WTC11 (cell line): ENCODE measurements at regions not wholly inside any gene's neighbourhood (a gene's known extent, or its start where the extent isn't known, plus 50 kb on each side); places are given as distances from the start of the nearest gene placed in this dataset.

Experiments used
- ATAC-seq: fragments of 200-7000 bp; cut with Tn5 transposase; 2 replicates; pipeline ENCODE4 v1.10.0; 2021; ENCODE audit warnings: mild to moderate bottlenecking, moderate library complexity
- CTCF ChIA-PET: fragments of 300-600 bp; sonication (Branson Sonifier 250); formaldehyde crosslinking; loops from one replicate; lab custom pipeline; 2021; ENCODE audit warnings: antibody characterized with exemption; lab: Charles Lee
- POLR2A ChIA-PET: fragments of 350-600 bp; sonication (Branson Sonifier 250); formaldehyde crosslinking; loops from one replicate; lab custom pipeline; 2021; ENCODE audit warnings: antibody characterized with exemption; lab: Charles Lee
- DNase-seq: peaks from one replicate; pipeline ENCODE4 v3.0.0; 2021; ENCODE audit warnings: low spot score
- H3K27ac Mint-ChIP-seq: 2 replicates; pipeline ENCODE4 v1.8.0; 2021; ENCODE audit warnings: mixed read lengths
- H3K27me3 Mint-ChIP-seq: 2 replicates; pipeline ENCODE4 v1.8.0; 2021; ENCODE audit warnings: low read depth, mild to moderate bottlenecking, moderate library complexity, mixed read lengths
- H3K36me3 Mint-ChIP-seq: 2 replicates; pipeline ENCODE4 v1.8.0; 2021; ENCODE audit warnings: mixed read lengths
- H3K4me1 Mint-ChIP-seq: 2 replicates; pipeline ENCODE4 v1.8.0; 2022; ENCODE audit warnings: mixed read lengths
- H3K4me3 Mint-ChIP-seq: 2 replicates; pipeline ENCODE4 v1.8.0; 2021; ENCODE audit warnings: mild to moderate bottlenecking, moderate library complexity, mixed read lengths
- H3K9me3 Mint-ChIP-seq: 2 replicates; pipeline ENCODE4 v1.8.0; 2021; ENCODE audit warnings: mixed read lengths
- ATF1 ChIP-seq: sonication (generic); formaldehyde crosslinking; IDR thresholded peaks from 2 replicates; pipeline ENCODE4 v1.8.1; 2023; ENCODE audit warnings: mild to moderate bottlenecking, moderate library complexity, missing genetic modification reagents
- E2F5 ChIP-seq: sonication (generic); formaldehyde crosslinking; IDR thresholded peaks from 2 replicates; pipeline ENCODE4 v1.8.1; 2022; ENCODE audit warnings: mild to moderate bottlenecking, moderate library complexity, missing genetic modification reagents
- ERG ChIP-seq: fragments of 250-450 bp; sonication (Bioruptor Pico); IDR thresholded peaks from 2 replicates; pipeline ENCODE4 v1.8.0; 2021; ENCODE audit warnings: mild to moderate bottlenecking
- ETV6 ChIP-seq: sonication (generic); formaldehyde crosslinking; IDR thresholded peaks from 2 replicates; pipeline ENCODE4 v1.8.1; 2022; ENCODE audit warnings: mild to moderate bottlenecking, missing genetic modification reagents
- PRRX2 ChIP-seq: fragments of 250-450 bp; sonication (Bioruptor Pico); IDR thresholded peaks from 2 replicates; pipeline ENCODE4 v1.8.0; 2021; ENCODE audit warnings: mild to moderate bottlenecking
- RELA ChIP-seq: sonication (generic); formaldehyde crosslinking; IDR thresholded peaks from 2 replicates; pipeline ENCODE4 v1.8.1; 2022; ENCODE audit warnings: missing genetic modification reagents, mild to moderate bottlenecking, borderline replicate concordance
- ZNF396 ChIP-seq: fragments of 250-450 bp; sonication (Bioruptor Pico); IDR thresholded peaks from 2 replicates; pipeline ENCODE4 v1.8.0; 2021; ENCODE audit warnings: mild to moderate bottlenecking, moderate library complexity, borderline replicate concordance
- ZNF671 ChIP-seq: fragments of 250-450 bp; sonication (Bioruptor Pico); IDR thresholded peaks from 2 replicates; pipeline ENCODE4 v1.8.0; 2021; ENCODE audit warnings: mild to moderate bottlenecking
- TF ChIP-seq, protein P1 (sequence below): fragments of 250-450 bp; sonication (Bioruptor Pico); conservative IDR thresholded peaks from 2 replicates; pipeline ENCODE4 v1.9.0; 2021; ENCODE audit warnings: mild to moderate bottlenecking
- TF ChIP-seq, protein P2 (sequence below): fragments of 250-450 bp; sonication (Bioruptor Pico); IDR thresholded peaks from 2 replicates; pipeline ENCODE4 v1.9.0; 2021; ENCODE audit warnings: mild to moderate bottlenecking
- TF ChIP-seq, protein P3 (sequence below): sonication (generic); formaldehyde crosslinking; conservative IDR thresholded peaks from 2 replicates; pipeline ENCODE4 v1.8.1; 2022; ENCODE audit warnings: mild to moderate bottlenecking, missing genetic modification reagents
- TF ChIP-seq, protein P4 (sequence below): sonication (generic); formaldehyde crosslinking; IDR thresholded peaks from 2 replicates; pipeline ENCODE4 v1.8.1; 2023; ENCODE audit warnings: mild to moderate bottlenecking, missing genetic modification reagents, moderate library complexity
- TF ChIP-seq, protein P5 (sequence below): fragments of 250-450 bp; sonication (Bioruptor Pico); IDR thresholded peaks from 2 replicates; pipeline ENCODE4 v1.9.0; 2021; ENCODE audit warnings: mild to moderate bottlenecking

GRCh38 chr22:44383652-44384562, 71.2 kb upstream of the SHISAL1 start (continued):
- TF ChIP-seq ERG (no peak), ZNF396 (CRISPR knock-in tag) (no peak), ZNF671 (CRISPR knock-in tag) (no peak), ATF1 (CRISPR knock-in tag) (no peak), ETV6 (CRISPR knock-in tag) (no peak)

- ATAC-seq: no peak
- CTCF ChIA-PET: interaction anchor here (1.2 to 4.8 kb wide), 4 partner anchors 14 to 241 kb away, joined by 3 to 20 read pairs (median 4); no protein-coding TSS in a partner anchor
- no peak overlapping the region for H3K27ac Mint-ChIP-seq
- TF ChIP-seq, protein P1, sequence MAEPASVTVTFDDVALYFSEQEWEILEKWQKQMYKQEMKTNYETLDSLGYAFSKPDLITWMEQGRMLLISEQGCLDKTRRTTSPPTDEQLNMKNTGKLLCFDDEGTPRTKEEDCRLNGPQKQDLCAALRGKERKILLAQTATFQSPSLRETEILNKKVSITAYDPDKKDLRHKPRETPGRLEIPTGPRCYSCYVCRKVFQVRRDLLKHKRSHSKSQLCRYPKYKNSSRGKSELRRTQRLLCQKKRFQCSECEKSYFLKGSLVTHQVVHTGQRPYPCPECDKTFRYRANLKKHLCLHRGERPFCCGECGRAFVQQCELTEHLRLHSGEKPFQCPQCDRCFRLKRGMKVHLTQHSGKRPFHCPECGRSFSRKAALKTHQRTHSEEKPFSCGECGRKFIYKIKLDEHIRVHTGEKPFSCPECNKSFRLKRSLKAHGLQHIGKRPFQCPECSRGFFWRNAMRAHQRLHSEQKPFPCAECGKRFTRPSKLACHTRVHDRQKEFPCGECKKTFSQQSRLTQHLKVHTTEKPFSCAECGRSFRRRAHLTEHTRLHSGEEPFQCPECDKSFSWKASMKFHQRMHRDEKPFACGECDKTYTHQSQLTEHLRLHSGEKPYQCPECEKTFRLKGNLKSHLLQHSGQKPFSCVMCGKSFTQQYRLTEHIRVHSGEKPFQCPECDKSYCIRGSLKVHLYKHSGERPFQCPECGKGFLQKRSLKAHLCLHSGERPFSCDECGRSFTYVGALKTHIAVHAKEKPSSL (CRISPR knock-in tag): no peak
- TF ChIP-seq, protein P2, sequence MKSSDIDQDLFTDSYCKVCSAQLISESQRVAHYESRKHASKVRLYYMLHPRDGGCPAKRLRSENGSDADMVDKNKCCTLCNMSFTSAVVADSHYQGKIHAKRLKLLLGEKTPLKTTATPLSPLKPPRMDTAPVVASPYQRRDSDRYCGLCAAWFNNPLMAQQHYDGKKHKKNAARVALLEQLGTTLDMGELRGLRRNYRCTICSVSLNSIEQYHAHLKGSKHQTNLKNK (CRISPR knock-in tag): no peak
- H3K36me3 Mint-ChIP-seq: no peaks in the 10 kb centered on the region
- H3K4me1 Mint-ChIP-seq: 0 out of 2 replicates have a peak, but pooled peaks cover 5% of the 10 kb centered on the region
- 0 out of 2 replicates have a peak, but pooled peaks cover 3% of the 10 kb centered on the region for H3K9me3 Mint-ChIP-seq
- POLR2A ChIA-PET: no interaction called here
- H3K4me3 Mint-ChIP-seq: no peak overlapping the region
- peaks cover 2% of the 10 kb centered on the region; the same call in 1 of the 2 replicates for H3K27me3 Mint-ChIP-seq
- DNase-seq: no peak
Measured at GRCh38 chr22:44383064-44383575, 70.4 kb upstream of the SHISAL1 start.

GRCh38 chr22:44382116-44383038, 69.6 kb upstream of the SHISAL1 start:
- Mint-ChIP-seq H3K36me3 (no peaks in the 10 kb centered on the region), H3K27ac (no peak overlapping the region), H3K9me3 (peaks cover 9% of the 10 kb centered on the region; the same call in 1 of the 2 replicates), H3K4me3 (no peak overlapping the region), H3K4me1 (0 out of 2 replicates have a peak, but pooled peaks cover 5% of the 10 kb centered on the region), H3K27me3 (peaks cover 2% of the 10 kb centered on the region; the same call in 1 of the 2 replicates)
- ATAC-seq (no peak), DNase-seq (no peak)
- TF ChIP-seq, protein P3, sequence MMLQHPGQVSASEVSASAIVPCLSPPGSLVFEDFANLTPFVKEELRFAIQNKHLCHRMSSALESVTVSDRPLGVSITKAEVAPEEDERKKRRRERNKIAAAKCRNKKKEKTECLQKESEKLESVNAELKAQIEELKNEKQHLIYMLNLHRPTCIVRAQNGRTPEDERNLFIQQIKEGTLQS (CRISPR knock-in tag): no peak
- TF ChIP-seq E2F5 (CRISPR knock-in tag) (no peak), ZNF396 (CRISPR knock-in tag) (no peak), RELA (CRISPR knock-in tag) (no peak), PRRX2 (CRISPR knock-in tag) (no peak)
- TF ChIP-seq, protein P4, sequence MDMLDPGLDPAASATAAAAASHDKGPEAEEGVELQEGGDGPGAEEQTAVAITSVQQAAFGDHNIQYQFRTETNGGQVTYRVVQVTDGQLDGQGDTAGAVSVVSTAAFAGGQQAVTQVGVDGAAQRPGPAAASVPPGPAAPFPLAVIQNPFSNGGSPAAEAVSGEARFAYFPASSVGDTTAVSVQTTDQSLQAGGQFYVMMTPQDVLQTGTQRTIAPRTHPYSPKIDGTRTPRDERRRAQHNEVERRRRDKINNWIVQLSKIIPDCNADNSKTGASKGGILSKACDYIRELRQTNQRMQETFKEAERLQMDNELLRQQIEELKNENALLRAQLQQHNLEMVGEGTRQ (CRISPR knock-in tag): no peak
- TF ChIP-seq, protein P5, sequence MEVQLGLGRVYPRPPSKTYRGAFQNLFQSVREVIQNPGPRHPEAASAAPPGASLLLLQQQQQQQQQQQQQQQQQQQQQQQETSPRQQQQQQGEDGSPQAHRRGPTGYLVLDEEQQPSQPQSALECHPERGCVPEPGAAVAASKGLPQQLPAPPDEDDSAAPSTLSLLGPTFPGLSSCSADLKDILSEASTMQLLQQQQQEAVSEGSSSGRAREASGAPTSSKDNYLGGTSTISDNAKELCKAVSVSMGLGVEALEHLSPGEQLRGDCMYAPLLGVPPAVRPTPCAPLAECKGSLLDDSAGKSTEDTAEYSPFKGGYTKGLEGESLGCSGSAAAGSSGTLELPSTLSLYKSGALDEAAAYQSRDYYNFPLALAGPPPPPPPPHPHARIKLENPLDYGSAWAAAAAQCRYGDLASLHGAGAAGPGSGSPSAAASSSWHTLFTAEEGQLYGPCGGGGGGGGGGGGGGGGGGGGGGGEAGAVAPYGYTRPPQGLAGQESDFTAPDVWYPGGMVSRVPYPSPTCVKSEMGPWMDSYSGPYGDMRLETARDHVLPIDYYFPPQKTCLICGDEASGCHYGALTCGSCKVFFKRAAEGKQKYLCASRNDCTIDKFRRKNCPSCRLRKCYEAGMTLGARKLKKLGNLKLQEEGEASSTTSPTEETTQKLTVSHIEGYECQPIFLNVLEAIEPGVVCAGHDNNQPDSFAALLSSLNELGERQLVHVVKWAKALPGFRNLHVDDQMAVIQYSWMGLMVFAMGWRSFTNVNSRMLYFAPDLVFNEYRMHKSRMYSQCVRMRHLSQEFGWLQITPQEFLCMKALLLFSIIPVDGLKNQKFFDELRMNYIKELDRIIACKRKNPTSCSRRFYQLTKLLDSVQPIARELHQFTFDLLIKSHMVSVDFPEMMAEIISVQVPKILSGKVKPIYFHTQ: no peak
- POLR2A ChIA-PET: no interaction called here
- CTCF ChIA-PET: interaction anchor here (0.9 to 3.1 kb wide), 6 partner anchors 13 to 389 kb away, joined by 3 to 15 read pairs (median 5); no protein-coding TSS in a partner anchor
